AG04449 (cell line): ENCODE measurements at regions not wholly inside any gene's neighbourhood (a gene's known extent, or its start where the extent isn't known, plus 50 kb on each side); places are given as distances from the start of the nearest gene placed in this dataset.
A peak's percentile ranks its signal among the peaks of the same experiment; 100 is the strongest.

ENCODE experiments used
- CTCF ChIA-PET: fragments of 350-600 bp; formaldehyde crosslinking; extraction: SDS; loops from one replicate; lab custom pipeline; 2021; ENCODE audit warnings: antibody characterized with exemption; lab: Yijun Ruan, JAX
- POLR2A ChIA-PET: fragments of 400-600, 350-600 bp; formaldehyde crosslinking; extraction: SDS; loops from one replicate; lab custom pipeline; 2020; ENCODE audit warnings: antibody characterized with exemption, inconsistent platforms; lab: Yijun Ruan, JAX
- DNase-seq: peaks from one replicate; pipeline ENCODE4 v3.0.0-alpha.2; 2010; ENCODE audit warnings: low read depth, low spot score
- H3K4me3 ChIP-seq: 2 replicates; pipeline ENCODE4 v1.5.1; 2011; ENCODE audit warnings: low read depth, mild to moderate bottlenecking, control low read depth, low read length
- CTCF ChIP-seq: IDR thresholded peaks from one replicate; pipeline ENCODE4 v1.5.1; 2011; ENCODE audit warnings: mild to moderate bottlenecking, moderate library complexity, low read length, control low read depth, inconsistent platforms; ENCODE audit not compliant: insufficient read depth; ENCODE audit errors: missing control alignments

GRCh38 chr18:39845106-39845505, 2109.9 kb upstream of the PIK3C3 start:
- no peak for TF ChIP-seq CTCF
- ChIA-PET CTCF (no interaction called here), POLR2A (no interaction called here)

GRCh38 chr18:39843546-39843945, 2111.5 kb upstream of the PIK3C3 start:
- no peak for DNase-seq
- POLR2A ChIA-PET: no interaction called here
- CTCF ChIA-PET: interaction anchor here (1.3 kb wide), 1 partner anchor 13 kb away, joined by 3 read pairs; no protein-coding TSS in a partner anchor
- no peak overlapping the region for H3K4me3 ChIP-seq
- TF ChIP-seq CTCF: no peak

More at GRCh38 chr18:39845106-39845505, 2109.9 kb upstream of the PIK3C3 start:
- DNase-seq: no peak
- no peak overlapping the region for H3K4me3 ChIP-seq

- no peak for TF ChIP-seq CTCF
- ChIA-PET POLR2A (no interaction called here), CTCF (interaction anchor here (0.9 kb wide), 1 partner anchor 17 kb away, joined by 3 read pairs; no protein-coding TSS in a partner anchor)
- DNase-seq: no peak
- no peak overlapping the region for H3K4me3 ChIP-seq
Observed at GRCh38 chr18:39842366-39842914, 2112.6 kb upstream of the PIK3C3 start.

GRCh38 chr18:39841482-39842365, 2113.3 kb upstream of the PIK3C3 start:
- H3K4me3 ChIP-seq: peak overlapping the region; percentile 61
- CTCF ChIA-PET: interaction anchor here (0.9 to 1.5 kb wide), 2 partner anchors 10 to 16 kb away, joined by 3 read pairs; no protein-coding TSS in a partner anchor
- TF ChIP-seq CTCF: peak; percentile 65
- no peak for DNase-seq
- POLR2A ChIA-PET: no interaction called here

- no peak for TF ChIP-seq CTCF
- ChIA-PET CTCF (interaction anchor here (1.0 to 1.5 kb wide), 2 partner anchors 9 to 10 kb away, joined by 3 read pairs; no protein-coding TSS in a partner anchor), POLR2A (no interaction called here)
- peak overlapping the region; percentile 61 for H3K4me3 ChIP-seq
- DNase-seq: no peak
Observed at GRCh38 chr18:39840856-39841481, 2114.1 kb upstream of the PIK3C3 start.

GRCh38 chr18:39840406-39840805, 2114.6 kb upstream of the PIK3C3 start:
- H3K4me3 ChIP-seq: no peak overlapping the region
- POLR2A ChIA-PET: no interaction called here
- no peak for TF ChIP-seq CTCF
- DNase-seq: no peak
- CTCF ChIA-PET: interaction anchor here (1.0 to 1.5 kb wide), 2 partner anchors 8 to 11 kb away, joined by 3 read pairs; no protein-coding TSS in a partner anchor
